ENCODE measurements at regions not wholly inside any gene's neighbourhood (a gene's known extent, or its start where the extent isn't known, plus 50 kb on each side); places are given as distances from the start of the nearest gene placed in this dataset.

DNA sequence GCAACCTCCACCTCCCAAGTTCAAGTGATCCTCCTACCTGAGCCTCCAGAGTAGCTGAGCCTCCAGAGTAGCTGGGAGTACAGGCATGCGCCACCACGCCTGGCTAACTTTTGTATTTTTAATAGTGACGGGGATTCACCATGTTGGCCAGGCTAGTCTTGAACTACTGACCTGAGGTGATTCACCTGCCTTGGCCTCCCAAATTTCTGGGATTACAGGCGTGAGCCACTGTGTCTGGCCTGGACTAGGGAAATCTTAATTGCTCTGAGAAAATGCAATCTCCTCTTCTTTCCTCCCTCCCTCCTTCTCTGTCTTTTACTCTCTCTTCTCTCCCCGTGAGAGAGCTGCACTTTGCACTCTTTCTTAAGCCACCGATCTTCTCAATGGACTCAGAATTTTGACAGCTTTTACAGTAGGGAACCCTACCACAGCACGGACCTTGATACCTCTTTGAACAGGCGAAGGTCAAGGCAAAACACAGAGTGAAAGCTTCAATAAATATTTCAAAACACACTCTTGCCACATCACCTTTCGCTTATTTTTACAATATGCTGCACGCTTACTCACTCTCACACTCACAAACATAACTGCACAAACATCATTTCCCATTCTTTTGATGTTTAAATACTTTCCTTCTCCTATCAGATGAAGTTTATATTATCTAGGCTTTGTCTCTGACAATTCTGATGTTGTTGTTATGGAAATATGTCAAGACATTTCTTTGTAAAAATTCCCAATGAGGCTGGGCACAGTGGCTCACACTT is 173.4 kb upstream of the NRP1 start:
- DNase-seq (ENCODE audit: low read depth): no peak
- no peak overlapping the region for H3K4me3 ChIP-seq (ENCODE audit: low read depth, low read length)
- TF ChIP-seq, protein P1, sequence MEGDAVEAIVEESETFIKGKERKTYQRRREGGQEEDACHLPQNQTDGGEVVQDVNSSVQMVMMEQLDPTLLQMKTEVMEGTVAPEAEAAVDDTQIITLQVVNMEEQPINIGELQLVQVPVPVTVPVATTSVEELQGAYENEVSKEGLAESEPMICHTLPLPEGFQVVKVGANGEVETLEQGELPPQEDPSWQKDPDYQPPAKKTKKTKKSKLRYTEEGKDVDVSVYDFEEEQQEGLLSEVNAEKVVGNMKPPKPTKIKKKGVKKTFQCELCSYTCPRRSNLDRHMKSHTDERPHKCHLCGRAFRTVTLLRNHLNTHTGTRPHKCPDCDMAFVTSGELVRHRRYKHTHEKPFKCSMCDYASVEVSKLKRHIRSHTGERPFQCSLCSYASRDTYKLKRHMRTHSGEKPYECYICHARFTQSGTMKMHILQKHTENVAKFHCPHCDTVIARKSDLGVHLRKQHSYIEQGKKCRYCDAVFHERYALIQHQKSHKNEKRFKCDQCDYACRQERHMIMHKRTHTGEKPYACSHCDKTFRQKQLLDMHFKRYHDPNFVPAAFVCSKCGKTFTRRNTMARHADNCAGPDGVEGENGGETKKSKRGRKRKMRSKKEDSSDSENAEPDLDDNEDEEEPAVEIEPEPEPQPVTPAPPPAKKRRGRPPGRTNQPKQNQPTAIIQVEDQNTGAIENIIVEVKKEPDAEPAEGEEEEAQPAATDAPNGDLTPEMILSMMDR (IDR thresholded peaks at IDR 0.05; ENCODE audit: insufficient read depth, low read depth, low read length, missing control alignments): no peak

- TF ChIP-seq, protein P1 (IDR thresholded peaks at IDR 0.05; ENCODE audit: insufficient read depth, low read depth, low read length, missing control alignments): no peak
Measured at GRCh38 chr10:33506838-33507661, 172.6 kb upstream of the NRP1 start.

GRCh38 chr10:33506391-33506790 is 171.9 kb upstream of the NRP1 start:
- TF ChIP-seq, protein P1 (IDR thresholded peaks at IDR 0.05; ENCODE audit: insufficient read depth, low read depth, low read length, missing control alignments): no peak
- H3K4me3 ChIP-seq (ENCODE audit: low read depth, low read length): no peak overlapping the region
- no peak for DNase-seq (ENCODE audit: low read depth)

More at GRCh38 chr10:33506838-33507661, 172.6 kb upstream of the NRP1 start:
- peak; percentile 82 for DNase-seq (ENCODE audit: low read depth)
- H3K4me3 ChIP-seq (ENCODE audit: low read depth, low read length): no peak overlapping the region

DNA sequence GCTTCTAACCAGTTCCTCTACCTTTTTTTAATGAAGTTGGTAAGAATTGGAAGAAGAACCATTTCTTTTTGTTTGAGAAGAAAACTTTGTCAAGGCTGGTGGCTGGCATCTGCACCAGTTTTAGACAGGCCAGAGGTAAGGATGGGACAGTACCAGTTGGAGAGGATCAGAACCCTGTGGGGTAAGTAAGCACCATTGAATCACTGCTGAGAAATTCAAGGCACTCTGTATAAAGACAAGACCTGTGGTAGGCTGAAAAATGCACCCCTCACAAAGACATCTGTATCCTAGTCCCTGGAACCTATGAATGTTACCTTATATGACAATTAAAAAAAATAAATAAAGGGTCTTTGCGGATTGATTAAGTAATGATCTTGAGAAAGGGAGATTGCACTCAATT is 166.7 kb upstream of the NRP1 start:
- DNase-seq (ENCODE audit: low read depth): no peak
- TF ChIP-seq, protein P1 (IDR thresholded peaks at IDR 0.05; ENCODE audit: insufficient read depth, low read depth, low read length, missing control alignments): no peak
- no peak overlapping the region for H3K4me3 ChIP-seq (ENCODE audit: low read depth, low read length)

GRCh38 chr10:33498391-33498891 is 164.0 kb upstream of the NRP1 start:
- DNase-seq (ENCODE audit: low read depth): no peak
- no peak overlapping the region for H3K4me3 ChIP-seq (ENCODE audit: low read depth, low read length)
- TF ChIP-seq, protein P1 (IDR thresholded peaks at IDR 0.05; ENCODE audit: insufficient read depth, low read depth, low read length, missing control alignments): no peak

DNA sequence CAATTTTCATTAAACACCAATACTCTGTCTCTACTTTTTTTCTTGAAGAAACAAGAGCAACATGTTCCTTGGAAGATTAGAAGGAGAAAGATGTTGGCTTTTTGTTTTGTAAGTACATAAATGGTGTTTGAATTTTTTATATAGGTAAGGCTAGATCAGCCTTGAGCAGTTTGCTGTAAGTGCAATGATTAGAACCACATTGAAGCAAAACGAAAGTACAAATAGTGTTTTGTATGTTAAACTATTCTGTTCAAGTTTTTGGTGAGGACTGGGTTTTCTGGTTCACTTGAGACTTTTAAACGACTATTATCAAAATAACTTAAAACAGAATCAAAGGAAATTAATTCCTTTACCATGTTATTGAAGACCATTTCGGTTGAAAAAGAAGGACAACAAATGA is 162.9 kb upstream of the NRP1 start:
- H3K4me3 ChIP-seq (ENCODE audit: low read depth, low read length): no peak overlapping the region
- TF ChIP-seq, protein P1 (IDR thresholded peaks at IDR 0.05; ENCODE audit: insufficient read depth, low read depth, low read length, missing control alignments): no peak
- no peak for DNase-seq (ENCODE audit: low read depth)
